MM.1S (cell line): ENCODE measurements at regions not wholly inside any gene's neighbourhood (a gene's known extent, or its start where the extent isn't known, plus 50 kb on each side); places are given as distances from the start of the nearest gene placed in this dataset.

Source experiments
- DNase-seq: peaks from one replicate; pipeline ENCODE4 v3.0.0-alpha.2; 2015
- H2AFZ ChIP-seq: fragments of 300-600 bp; sonication (generic); 2 replicates; pipeline ENCODE4 v1.6.0; 2016; ENCODE audit warnings: antibody characterized with exemption, low read length
- H3F3A ChIP-seq: fragments of 300-600 bp; sonication (generic); 2 replicates; pipeline ENCODE4 v1.6.1; 2016; ENCODE audit warnings: mild to moderate bottlenecking, antibody characterized with exemption, low read length, moderate library complexity, mixed read lengths; ENCODE audit not compliant: insufficient read depth
- H3K27ac ChIP-seq: fragments of 300-600 bp; sonication (generic); 2 replicates; pipeline ENCODE4 v1.5.1; 2016; ENCODE audit warnings: mild to moderate bottlenecking, low read length
- H3K27me3 ChIP-seq: fragments of 300-600 bp; sonication (generic); replicated peaks from 2 replicates; pipeline ENCODE4 v1.6.0; 2016; ENCODE audit warnings: low read length; ENCODE audit not compliant: insufficient read depth
- H3K36me3 ChIP-seq: fragments of 300-600 bp; sonication (generic); replicated peaks from 2 replicates; pipeline ENCODE4 v1.6.1; 2016; ENCODE audit warnings: mild to moderate bottlenecking, low read length, mixed read lengths; ENCODE audit not compliant: insufficient read depth
- H3K4me1 ChIP-seq: fragments of 300-600 bp; sonication (generic); 2 replicates; pipeline ENCODE4 v1.6.1; 2016; ENCODE audit warnings: low read length, mixed read lengths
- H3K4me2 ChIP-seq: fragments of 300-600 bp; sonication (generic); 2 replicates; pipeline ENCODE4 v1.6.0; 2016; ENCODE audit warnings: low read depth, low read length
- H3K4me3 ChIP-seq: fragments of 300-600 bp; sonication (generic); 2 replicates; pipeline ENCODE4 v1.5.1; 2016; ENCODE audit warnings: low read length, mixed read lengths
- H3K79me2 ChIP-seq: fragments of 300-600 bp; sonication (generic); 2 replicates; pipeline ENCODE4 v1.6.1; 2016; ENCODE audit warnings: mixed run types, low read length, mixed read lengths
- H3K9ac ChIP-seq: fragments of 300-600 bp; sonication (generic); 2 replicates; pipeline ENCODE4 v1.6.1; 2016; ENCODE audit warnings: low read length, mixed read lengths
- H3K9me2 ChIP-seq: fragments of 300-600 bp; sonication (generic); replicated peaks from 2 replicates; pipeline ENCODE4 v1.6.1; 2016; ENCODE audit warnings: mild to moderate bottlenecking, low read length, mixed read lengths; ENCODE audit not compliant: insufficient read depth
- H3K9me3 ChIP-seq: fragments of 300-600 bp; sonication (generic); replicated peaks from 2 replicates; pipeline ENCODE4 v1.6.1; 2016; ENCODE audit warnings: mild to moderate bottlenecking, low read length, mixed read lengths; ENCODE audit not compliant: insufficient read depth
- H4K20me1 ChIP-seq: fragments of 300-600 bp; sonication (generic); 2 replicates; pipeline ENCODE4 v1.6.1; 2016; ENCODE audit warnings: mild to moderate bottlenecking, low read length, moderate library complexity, mixed read lengths; ENCODE audit not compliant: insufficient read depth
- EZH2 ChIP-seq: fragments of 300-600 bp; sonication (generic); optimal IDR thresholded peaks from 2 replicates; pipeline ENCODE3; 2017; ENCODE audit warnings: low read depth, mild to moderate bottlenecking, antibody characterized with exemption, low read length, mixed read lengths
- EZH2phosphoT487 ChIP-seq: fragments of 300-600 bp; sonication (generic); IDR thresholded peaks from 2 replicates; pipeline ENCODE4 v1.6.1; 2018; ENCODE audit warnings: antibody characterized with exemption, low read length
- TF ChIP-seq, protein P1 (sequence below): fragments of 300-600 bp; sonication (generic); IDR thresholded peaks from 2 replicates; pipeline ENCODE4 v1.5.1; 2016; ENCODE audit warnings: antibody characterized with exemption, low read length, mixed read lengths

DNA sequence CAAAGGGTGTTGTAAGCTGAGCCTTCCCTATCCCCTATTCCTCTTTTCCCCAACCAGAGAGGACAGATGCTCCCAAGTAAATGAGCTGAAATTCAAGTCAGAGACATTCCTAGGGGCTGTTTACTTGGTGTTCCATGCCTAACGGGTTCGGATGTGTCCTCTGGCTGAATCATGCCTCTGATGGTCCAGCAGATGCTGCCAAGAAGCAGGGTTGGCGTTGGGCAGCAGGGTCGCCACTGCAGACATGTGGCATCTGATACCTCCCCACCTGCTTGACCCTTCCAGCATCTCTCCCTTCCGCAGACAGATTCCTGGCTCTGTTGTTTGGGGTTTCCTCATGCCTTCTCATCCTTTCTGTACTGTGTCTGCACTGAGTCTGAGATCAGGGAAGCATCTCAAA, 108.3 kb downstream of the HNRNPLL start:
- Histone ChIP-seq H3K4me3 (no peak overlapping the region), H2AFZ (no peak overlapping the region), H4K20me1 (no peaks in the 10 kb centered on the region), H3K9ac (no peak overlapping the region), H3K9me3 (no peaks in the 10 kb centered on the region), H3F3A (no peaks in the 10 kb centered on the region), H3K4me2 (no peak overlapping the region), H3K36me3 (no peaks in the 10 kb centered on the region), H3K4me1 (no peaks in the 10 kb centered on the region), H3K27ac (no peak overlapping the region), H3K9me2 (no peaks in the 10 kb centered on the region), H3K27me3 (no peaks in the 10 kb centered on the region), H3K79me2 (no peaks in the 10 kb centered on the region)
- DNase-seq: no peak
- TF ChIP-seq EZH2 (no peak), EZH2phosphoT487 (no peak)
- TF ChIP-seq, protein P1, sequence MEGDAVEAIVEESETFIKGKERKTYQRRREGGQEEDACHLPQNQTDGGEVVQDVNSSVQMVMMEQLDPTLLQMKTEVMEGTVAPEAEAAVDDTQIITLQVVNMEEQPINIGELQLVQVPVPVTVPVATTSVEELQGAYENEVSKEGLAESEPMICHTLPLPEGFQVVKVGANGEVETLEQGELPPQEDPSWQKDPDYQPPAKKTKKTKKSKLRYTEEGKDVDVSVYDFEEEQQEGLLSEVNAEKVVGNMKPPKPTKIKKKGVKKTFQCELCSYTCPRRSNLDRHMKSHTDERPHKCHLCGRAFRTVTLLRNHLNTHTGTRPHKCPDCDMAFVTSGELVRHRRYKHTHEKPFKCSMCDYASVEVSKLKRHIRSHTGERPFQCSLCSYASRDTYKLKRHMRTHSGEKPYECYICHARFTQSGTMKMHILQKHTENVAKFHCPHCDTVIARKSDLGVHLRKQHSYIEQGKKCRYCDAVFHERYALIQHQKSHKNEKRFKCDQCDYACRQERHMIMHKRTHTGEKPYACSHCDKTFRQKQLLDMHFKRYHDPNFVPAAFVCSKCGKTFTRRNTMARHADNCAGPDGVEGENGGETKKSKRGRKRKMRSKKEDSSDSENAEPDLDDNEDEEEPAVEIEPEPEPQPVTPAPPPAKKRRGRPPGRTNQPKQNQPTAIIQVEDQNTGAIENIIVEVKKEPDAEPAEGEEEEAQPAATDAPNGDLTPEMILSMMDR: no peak

DNA sequence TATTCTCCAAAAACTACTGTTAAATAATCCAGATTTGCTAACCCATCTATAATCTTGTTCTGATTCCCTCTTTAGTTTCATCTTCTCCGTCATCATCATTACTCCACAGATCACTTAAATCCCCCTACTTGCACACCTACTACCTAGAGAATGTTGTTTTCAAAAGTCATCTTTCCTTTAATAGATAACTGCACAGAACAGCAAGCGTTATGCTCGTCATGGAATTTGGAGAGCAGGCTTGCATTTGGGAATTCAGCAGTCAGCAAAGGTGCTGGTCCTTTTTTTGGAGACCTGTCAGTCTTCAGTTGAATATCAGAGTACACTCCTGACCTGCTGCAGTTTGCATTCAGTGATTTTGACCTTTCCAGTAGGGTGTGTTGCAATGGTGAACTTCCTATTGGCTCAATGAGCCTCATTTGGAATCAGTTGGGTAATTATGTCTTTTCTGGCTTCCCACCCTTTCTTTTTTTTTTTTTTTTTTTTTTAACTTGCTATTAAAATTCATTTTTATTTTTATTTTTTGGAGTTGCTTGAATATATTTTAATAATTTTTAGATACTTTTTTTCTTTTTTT, 110.6 kb downstream of the HNRNPLL start:
- DNase-seq: no peak
- Histone ChIP-seq H3F3A (no peaks in the 10 kb centered on the region), H3K4me2 (no peak overlapping the region), H3K27ac (no peak overlapping the region), H3K9ac (no peak overlapping the region), H3K4me3 (no peak overlapping the region), H4K20me1 (no peaks in the 10 kb centered on the region), H3K9me3 (no peaks in the 10 kb centered on the region), H3K36me3 (no peaks in the 10 kb centered on the region), H3K27me3 (no peaks in the 10 kb centered on the region), H2AFZ (no peak overlapping the region), H3K4me1 (no peaks in the 10 kb centered on the region), H3K79me2 (no peaks in the 10 kb centered on the region), H3K9me2 (no peaks in the 10 kb centered on the region)
- no peak for TF ChIP-seq EZH2phosphoT487
- TF ChIP-seq, protein P1: no peak
- no peak for TF ChIP-seq EZH2

DNA sequence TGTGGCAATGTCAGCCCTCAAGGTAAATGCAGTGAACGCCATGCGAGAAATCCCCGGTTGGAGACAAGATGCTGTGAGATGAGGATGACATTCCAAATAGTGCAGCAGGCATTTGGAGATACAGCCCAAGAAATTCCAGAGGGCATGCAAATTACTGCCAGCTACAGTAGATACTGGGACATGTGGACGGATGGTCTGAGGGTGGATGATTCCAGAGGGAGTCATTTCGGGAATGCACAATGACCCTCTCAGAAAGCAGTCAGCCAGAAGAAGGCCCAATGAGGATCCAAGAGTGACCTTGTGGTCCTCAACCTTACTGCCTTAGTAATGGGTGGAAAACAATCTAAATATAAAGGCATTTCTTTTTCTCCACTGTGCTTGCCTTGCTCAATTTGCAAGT, 111.3 kb downstream of the HNRNPLL start:
- no peak overlapping the region for H2AFZ ChIP-seq
- TF ChIP-seq EZH2phosphoT487: no peak
- TF ChIP-seq, protein P1: no peak
- no peak for TF ChIP-seq EZH2

More for the DNA sequence above, 111.3 kb downstream of the HNRNPLL start:
- Histone ChIP-seq H3K27ac (no peak overlapping the region), H3K9ac (no peak overlapping the region), H4K20me1 (no peaks in the 10 kb centered on the region), H3F3A (no peaks in the 10 kb centered on the region), H3K79me2 (no peaks in the 10 kb centered on the region), H3K4me3 (no peak overlapping the region), H3K4me1 (no peaks in the 10 kb centered on the region), H3K27me3 (no peaks in the 10 kb centered on the region), H3K36me3 (no peaks in the 10 kb centered on the region), H3K9me3 (no peaks in the 10 kb centered on the region), H3K9me2 (no peaks in the 10 kb centered on the region), H3K4me2 (no peak overlapping the region)
- no peak for DNase-seq
